Cardiac muscle cell (in vitro differentiated cells and primary cell): ENCODE measurements at regions not wholly inside any gene's neighbourhood (a gene's known extent, or its start where the extent isn't known, plus 50 kb on each side); places are given as distances from the start of the nearest gene placed in this dataset.

Experiments used
- DNase-seq, 2 donors: peaks; one replicate each; pipeline versions ENCODE4 v3.0.0 to v3.0.0-alpha.2; 2010 to 2017; ENCODE audit warnings: low read depth in 1 of 2, low spot score in 1 of 2
- H3K27ac ChIP-seq: fragments of 200-600 bp; sonication (generic); 2 replicates; pipeline ENCODE4 v1.5.1; 2016
- H3K27me3 ChIP-seq: fragments of 200-600 bp; sonication (generic); 2 replicates; pipeline ENCODE4 v1.6.0; 2016; ENCODE audit warnings: control low read depth
- H3K36me3 ChIP-seq: fragments of 200-600 bp; sonication (generic); 2 replicates; pipeline ENCODE4 v1.5.1; 2016; ENCODE audit warnings: control low read depth
- H3K4me1 ChIP-seq: fragments of 200-600 bp; sonication (generic); 2 replicates; pipeline ENCODE4 v1.8.1; 2017; ENCODE audit warnings: low read depth, mild to moderate bottlenecking, mixed run types
- H3K4me3 ChIP-seq: fragments of 200-600 bp; sonication (generic); 2 replicates; pipeline ENCODE4 v1.5.1; 2016; ENCODE audit warnings: mild to moderate bottlenecking
- H3K9me3 ChIP-seq: fragments of 200-600 bp; sonication (generic); 2 replicates; pipeline ENCODE4 v1.5.1; 2017; ENCODE audit warnings: low read depth, mild to moderate bottlenecking, control low read depth
- CTCF ChIP-seq: IDR thresholded peaks from 2 replicates; pipeline ENCODE4 v1.5.1; 2012; ENCODE audit warnings: low read depth, mild to moderate bottlenecking, low read length

GRCh38 chr15:35854316-35854715, 308.4 kb upstream of the DPH6 start:
- Histone ChIP-seq H3K36me3 (no peaks in the 10 kb centered on the region), H3K27ac (no peak overlapping the region), H3K4me1 (no peaks in the 10 kb centered on the region), H3K4me3 (no peak overlapping the region), H3K9me3 (no peaks in the 10 kb centered on the region), H3K27me3 (no peaks in the 10 kb centered on the region)
- TF ChIP-seq CTCF: no peak
- DNase-seq: no peak

- no peak overlapping the region for H3K4me3 ChIP-seq
- H3K36me3 ChIP-seq: no peaks in the 10 kb centered on the region
- H3K4me1 ChIP-seq: no peaks in the 10 kb centered on the region
- no peaks in the 10 kb centered on the region for H3K9me3 ChIP-seq
- no peaks in the 10 kb centered on the region for H3K27me3 ChIP-seq
- TF ChIP-seq CTCF: no peak
- DNase-seq: peak in 1 of 2 donors; percentile 11
- no peak overlapping the region for H3K27ac ChIP-seq
Measured at GRCh38 chr15:35857567-35858226, 311.7 kb upstream of the DPH6 start.

- Histone ChIP-seq H3K27ac (no peak overlapping the region), H3K36me3 (no peaks in the 10 kb centered on the region), H3K4me3 (no peak overlapping the region), H3K9me3 (no peaks in the 10 kb centered on the region), H3K4me1 (no peaks in the 10 kb centered on the region), H3K27me3 (no peaks in the 10 kb centered on the region)
- TF ChIP-seq CTCF: no peak
- DNase-seq: no peak
Measured at GRCh38 chr15:35858707-35859106, 312.7 kb upstream of the DPH6 start.

- no peaks in the 10 kb centered on the region for H3K9me3 ChIP-seq
- no peak for DNase-seq
- no peaks in the 10 kb centered on the region for H3K27me3 ChIP-seq
- no peak overlapping the region for H3K4me3 ChIP-seq
- H3K36me3 ChIP-seq: no peaks in the 10 kb centered on the region
- H3K27ac ChIP-seq: no peak overlapping the region
- H3K4me1 ChIP-seq: no peaks in the 10 kb centered on the region
- TF ChIP-seq CTCF: no peak
Measured at GRCh38 chr15:35863655-35864054, 317.7 kb upstream of the DPH6 start.

- TF ChIP-seq CTCF: no peak
- Histone ChIP-seq H3K27ac (no peak overlapping the region), H3K36me3 (no peaks in the 10 kb centered on the region), H3K4me3 (no peak overlapping the region), H3K9me3 (no peaks in the 10 kb centered on the region), H3K4me1 (no peaks in the 10 kb centered on the region), H3K27me3 (no peaks in the 10 kb centered on the region)
- DNase-seq: no peak
Measured at GRCh38 chr15:35867356-35867755, 321.4 kb upstream of the DPH6 start.

GRCh38 chr15:35871282-35871681, 325.3 kb upstream of the DPH6 start:
- Histone ChIP-seq H3K4me1 (no peaks in the 10 kb centered on the region), H3K36me3 (no peaks in the 10 kb centered on the region), H3K4me3 (no peak overlapping the region), H3K27ac (no peak overlapping the region), H3K27me3 (no peaks in the 10 kb centered on the region), H3K9me3 (no peaks in the 10 kb centered on the region)
- no peak for TF ChIP-seq CTCF
- no peak for DNase-seq
